ENCODE measurements at regions not wholly inside any gene's neighbourhood (a gene's known extent, or its start where the extent isn't known, plus 50 kb on each side); places are given as distances from the start of the nearest gene placed in this dataset.

GRCh38 chr10:129277084-129277483, 190.0 kb upstream of the MGMT start:
- no peak for DNase-seq

GRCh38 chr10:129277841-129278240, 189.2 kb upstream of the MGMT start:
- DNase-seq = no peak

GRCh38 chr10:129278686-129279085, 188.4 kb upstream of the MGMT start:
- no peak for DNase-seq

GRCh38 chr10:129279446-129280154, 187.4 kb upstream of the MGMT start:
- DNase-seq = no peak

- DNase-seq = no peak
Observed at GRCh38 chr10:129280155-129280502, 186.9 kb upstream of the MGMT start.

- DNase-seq = no peak
Observed at GRCh38 chr10:129280908-129281586, 186.0 kb upstream of the MGMT start.

- no peak for DNase-seq
Observed at GRCh38 chr10:129285459-129285858, 181.6 kb upstream of the MGMT start.

GRCh38 chr10:129288999-129289584, 177.9 kb upstream of the MGMT start:
- DNase-seq = no peak

- no peak for DNase-seq
Observed at GRCh38 chr10:129293991-129294700, 172.9 kb upstream of the MGMT start.

- no peak for DNase-seq
Observed at GRCh38 chr10:129294944-129295343, 172.1 kb upstream of the MGMT start.

GRCh38 chr10:129305046-129305445, 162.0 kb upstream of the MGMT start:
- no peak for DNase-seq

GRCh38 chr10:129307141-129307540, 159.9 kb upstream of the MGMT start:
- no peak for DNase-seq

GRCh38 chr10:129308953-129309564, 158.0 kb upstream of the MGMT start:
- no peak for DNase-seq

GRCh38 chr10:129309565-129309964, 157.5 kb upstream of the MGMT start:
- DNase-seq = no peak

GRCh38 chr10:129310881-129311280, 156.2 kb upstream of the MGMT start:
- DNase-seq = no peak

GRCh38 chr10:129319934-129320333, 147.1 kb upstream of the MGMT start:
- DNase-seq = no peak

GRCh38 chr10:129320340-129320739, 146.7 kb upstream of the MGMT start:
- DNase-seq = no peak

GRCh38 chr10:129321727-129322126, 145.3 kb upstream of the MGMT start:
- DNase-seq = no peak

GRCh38 chr10:129322933-129323820, 143.9 kb upstream of the MGMT start:
- DNase-seq = no peak

GRCh38 chr10:129323879-129324278, 143.2 kb upstream of the MGMT start:
- no peak for DNase-seq

GRCh38 chr10:129325893-129326292, 141.1 kb upstream of the MGMT start:
- no peak for DNase-seq

- no peak for DNase-seq
Observed at GRCh38 chr10:129328546-129328945, 138.5 kb upstream of the MGMT start.

Measured in NCI-H2029 (cell line).